NCI-H146 treated with DMSO at 0.1 percent for 48 hours (cell line): ENCODE measurements at regions not wholly inside any gene's neighbourhood (a gene's known extent, or its start where the extent isn't known, plus 50 kb on each side); places are given as distances from the start of the nearest gene placed in this dataset.
A peak's percentile ranks its signal among the peaks of the same experiment; 100 is the strongest.

ENCODE experiments used
- DNase-seq: peaks from one replicate; lab custom pipeline; 2025; ENCODE audit not compliant: unreplicated experiment; lab: John Stamatoyannopoulos, UW

GRCh38 chr10:78971094-78971682 lies 97.6 kb upstream of the ZMIZ1 start:
- DNase-seq, result no peak

GRCh38 chr10:78972160-78972946 lies 96.4 kb upstream of the ZMIZ1 start:
- DNase-seq, result no peak

GRCh38 chr10:78972947-78973900 lies 95.5 kb upstream of the ZMIZ1 start:
- DNase-seq, result peak; percentile 94

GRCh38 chr10:78973901-78974616 lies 94.7 kb upstream of the ZMIZ1 start:
- peak; percentile 83 for DNase-seq

- DNase-seq, result peak; percentile 55
These were observed 94.0 kb upstream of the ZMIZ1 start for GRCh38 chr10:78974617-78975317.

- DNase-seq, result no peak
These were observed 92.8 kb upstream of the ZMIZ1 start for GRCh38 chr10:78975926-78976325.

GRCh38 chr10:78976825-78977755 lies 91.7 kb upstream of the ZMIZ1 start:
- no peak for DNase-seq

- no peak for DNase-seq
These were observed 88.8 kb upstream of the ZMIZ1 start for GRCh38 chr10:78979938-78980337.

GRCh38 chr10:78980354-78980753 lies 88.4 kb upstream of the ZMIZ1 start:
- DNase-seq, result no peak

GRCh38 chr10:78980815-78981214 lies 88.0 kb upstream of the ZMIZ1 start:
- DNase-seq, result no peak

- DNase-seq, result no peak
These were observed 87.4 kb upstream of the ZMIZ1 start for GRCh38 chr10:78981257-78981969.

- no peak for DNase-seq
These were observed 86.8 kb upstream of the ZMIZ1 start for GRCh38 chr10:78981970-78982281.

- no peak for DNase-seq
These were observed 86.0 kb upstream of the ZMIZ1 start for GRCh38 chr10:78982726-78983125.

GRCh38 chr10:78983608-78984007 lies 85.2 kb upstream of the ZMIZ1 start:
- DNase-seq, result no peak

GRCh38 chr10:78985973-78986818 lies 82.6 kb upstream of the ZMIZ1 start:
- DNase-seq, result no peak

GRCh38 chr10:78991187-78991586 lies 77.6 kb upstream of the ZMIZ1 start:
- DNase-seq, result peak; percentile 32

- no peak for DNase-seq
These were observed 76.4 kb upstream of the ZMIZ1 start for GRCh38 chr10:78992333-78992732.
